AG04450 (cell line): ENCODE measurements at regions not wholly inside any gene's neighbourhood (a gene's known extent, or its start where the extent isn't known, plus 50 kb on each side); places are given as distances from the start of the nearest gene placed in this dataset.

Experiments used
- CTCF ChIA-PET: fragments of 300-600, 350-600 bp; formaldehyde crosslinking; extraction: SDS; loops from one replicate; lab custom pipeline; 2022; ENCODE audit warnings: antibody characterized with exemption, inconsistent platforms; lab: Charles Lee
- POLR2A ChIA-PET: fragments of 350-600 bp; formaldehyde crosslinking; extraction: SDS; loops from one replicate; lab custom pipeline; 2021; ENCODE audit warnings: antibody characterized with exemption, inconsistent platforms; lab: Yijun Ruan, JAX
- DNase-seq: peaks from one replicate; pipeline ENCODE4 v3.0.0-alpha.2; 2011; ENCODE audit warnings: low read depth, low spot score
- H3K27ac ChIP-seq: one replicate; pipeline ENCODE4 v1.5.1; 2012; ENCODE audit warnings: low read depth, low read length, control low read depth
- H3K27me3 ChIP-seq: one replicate; pipeline ENCODE4 v1.6.0; 2012; ENCODE audit warnings: low read length; ENCODE audit not compliant: control insufficient read depth, insufficient read depth
- H3K4me3 ChIP-seq: 2 replicates; pipeline ENCODE4 v1.5.1; 2011; ENCODE audit warnings: mild to moderate bottlenecking, low read depth, low read length, control low read depth
- H3K9me3 ChIP-seq: 2 replicates; pipeline ENCODE4 v1.5.1; 2012; ENCODE audit warnings: low read length; ENCODE audit not compliant: control insufficient read depth, insufficient read depth
- TF ChIP-seq, protein P1 (sequence below): IDR thresholded peaks from 2 replicates; pipeline ENCODE4 v1.5.1; 2011; ENCODE audit warnings: low read depth, low read length, control low read depth, inconsistent platforms

DNA sequence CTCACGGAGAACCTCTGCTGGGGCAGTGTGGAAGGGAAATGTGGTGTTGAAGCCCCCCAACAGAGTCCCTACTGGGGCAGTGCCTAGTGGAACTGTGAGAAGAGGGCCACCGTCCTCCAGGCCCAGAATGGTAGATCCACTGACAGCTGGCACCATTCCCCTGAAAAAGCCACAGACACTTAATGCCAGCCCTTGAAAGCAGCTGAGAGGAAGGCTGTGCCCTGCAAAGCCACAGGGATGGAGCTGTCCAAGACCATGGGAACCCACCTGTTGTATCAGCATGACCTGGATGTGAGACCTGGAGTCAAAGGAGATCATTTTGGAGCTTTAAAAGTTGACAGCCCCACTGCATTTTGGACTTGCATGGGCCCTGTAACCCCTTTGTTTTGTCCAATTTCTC, 363.5 kb upstream of the PRICKLE1 start:
- TF ChIP-seq, protein P1, sequence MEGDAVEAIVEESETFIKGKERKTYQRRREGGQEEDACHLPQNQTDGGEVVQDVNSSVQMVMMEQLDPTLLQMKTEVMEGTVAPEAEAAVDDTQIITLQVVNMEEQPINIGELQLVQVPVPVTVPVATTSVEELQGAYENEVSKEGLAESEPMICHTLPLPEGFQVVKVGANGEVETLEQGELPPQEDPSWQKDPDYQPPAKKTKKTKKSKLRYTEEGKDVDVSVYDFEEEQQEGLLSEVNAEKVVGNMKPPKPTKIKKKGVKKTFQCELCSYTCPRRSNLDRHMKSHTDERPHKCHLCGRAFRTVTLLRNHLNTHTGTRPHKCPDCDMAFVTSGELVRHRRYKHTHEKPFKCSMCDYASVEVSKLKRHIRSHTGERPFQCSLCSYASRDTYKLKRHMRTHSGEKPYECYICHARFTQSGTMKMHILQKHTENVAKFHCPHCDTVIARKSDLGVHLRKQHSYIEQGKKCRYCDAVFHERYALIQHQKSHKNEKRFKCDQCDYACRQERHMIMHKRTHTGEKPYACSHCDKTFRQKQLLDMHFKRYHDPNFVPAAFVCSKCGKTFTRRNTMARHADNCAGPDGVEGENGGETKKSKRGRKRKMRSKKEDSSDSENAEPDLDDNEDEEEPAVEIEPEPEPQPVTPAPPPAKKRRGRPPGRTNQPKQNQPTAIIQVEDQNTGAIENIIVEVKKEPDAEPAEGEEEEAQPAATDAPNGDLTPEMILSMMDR: no peak
- CTCF ChIA-PET: no interaction called here
- no peak overlapping the region for H3K27ac ChIP-seq
- H3K27me3 ChIP-seq: no peaks in the 10 kb centered on the region
- H3K4me3 ChIP-seq: no peak overlapping the region
- DNase-seq: no peak
- H3K9me3 ChIP-seq: peaks cover 7% of the 10 kb centered on the region; the same call in 1 of the 2 replicates
- POLR2A ChIA-PET: no interaction called here

DNA sequence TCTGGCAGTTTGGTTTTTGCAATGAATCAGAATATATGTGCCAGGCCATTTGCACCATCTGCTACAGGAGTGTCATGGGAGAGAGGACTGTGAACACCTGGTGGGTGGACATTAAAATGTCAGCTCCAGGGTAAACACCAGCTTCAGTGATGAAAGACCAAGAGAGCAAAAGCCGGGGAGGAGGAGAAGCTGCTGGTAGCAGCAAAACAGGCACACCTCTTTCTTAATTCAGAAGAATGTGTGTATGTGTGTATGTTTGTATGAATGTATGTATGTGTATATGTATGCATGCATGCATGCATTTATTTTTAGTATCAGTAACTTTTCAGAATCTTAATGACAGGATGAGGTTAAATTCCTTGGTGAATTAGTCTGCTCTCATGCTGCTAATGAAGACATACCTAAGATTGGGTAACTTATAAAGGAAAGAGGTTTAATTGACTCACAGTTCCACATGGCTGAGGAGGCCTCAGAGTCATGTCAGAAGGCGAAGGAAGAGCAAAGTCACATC, 357.4 kb upstream of the PRICKLE1 start:
- no peak for DNase-seq
- no peak overlapping the region for H3K4me3 ChIP-seq
- H3K9me3 ChIP-seq: peaks cover 4% of the 10 kb centered on the region; the same call in 1 of the 2 replicates
- H3K27me3 ChIP-seq: no peaks in the 10 kb centered on the region
- TF ChIP-seq, protein P1: no peak
- POLR2A ChIA-PET: interaction anchor here (0.6 kb wide), 1 partner anchor 468 kb away, joined by 3 read pairs; no protein-coding TSS in a partner anchor
- H3K27ac ChIP-seq: no peak overlapping the region
- CTCF ChIA-PET: no interaction called here

GRCh38 chr12:42945927-42946326, 356.4 kb upstream of the PRICKLE1 start:
- CTCF ChIA-PET: no interaction called here
- TF ChIP-seq, protein P1: no peak
- H3K27me3 ChIP-seq: no peaks in the 10 kb centered on the region
- POLR2A ChIA-PET: no interaction called here
- no peak for DNase-seq
- no peak overlapping the region for H3K4me3 ChIP-seq
- peaks cover 4% of the 10 kb centered on the region; the same call in 1 of the 2 replicates for H3K9me3 ChIP-seq
- H3K27ac ChIP-seq: no peak overlapping the region

GRCh38 chr12:42944516-42944915, 355.0 kb upstream of the PRICKLE1 start:
- peaks cover 4% of the 10 kb centered on the region; the same call in 1 of the 2 replicates for H3K9me3 ChIP-seq
- no peak for DNase-seq
- H3K4me3 ChIP-seq: no peak overlapping the region
- H3K27me3 ChIP-seq: no peaks in the 10 kb centered on the region
- POLR2A ChIA-PET: no interaction called here
- TF ChIP-seq, protein P1: no peak
- H3K27ac ChIP-seq: no peak overlapping the region
- CTCF ChIA-PET: no interaction called here

DNA sequence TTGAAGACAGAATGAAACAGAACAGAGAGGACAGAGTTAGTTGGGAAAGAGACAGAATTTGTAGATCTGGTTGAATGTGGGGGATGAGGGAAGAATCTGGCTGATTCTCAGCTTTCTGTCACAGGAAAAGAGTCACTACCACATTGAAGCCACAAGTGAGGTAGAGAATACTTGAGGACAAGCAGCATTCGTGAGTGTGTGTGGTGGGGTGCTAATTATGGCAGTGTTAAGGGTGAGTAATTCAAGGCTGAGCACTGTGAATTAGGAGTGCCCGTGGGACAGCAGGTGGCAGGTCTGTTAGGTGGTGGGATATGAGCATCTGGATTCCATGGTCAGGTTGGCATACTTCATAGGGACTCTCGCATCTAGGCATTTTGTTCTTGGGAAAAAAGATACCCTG, 347.4 kb upstream of the PRICKLE1 start:
- no peaks in the 10 kb centered on the region for H3K9me3 ChIP-seq
- TF ChIP-seq, protein P1: no peak
- no peak for DNase-seq
- H3K27ac ChIP-seq: no peak overlapping the region
- no peaks in the 10 kb centered on the region for H3K27me3 ChIP-seq
- ChIA-PET POLR2A (no interaction called here), CTCF (interaction anchor here (1.0 kb wide), 1 partner anchor 344 kb away, joined by 3 read pairs; no protein-coding TSS in a partner anchor)
- no peak overlapping the region for H3K4me3 ChIP-seq
